ENCODE measurements at regions not wholly inside any gene's neighbourhood (a gene's known extent, or its start where the extent isn't known, plus 50 kb on each side); places are given as distances from the start of the nearest gene placed in this dataset.
A peak's percentile ranks its signal among the peaks of the same experiment; 100 is the strongest.

DNA sequence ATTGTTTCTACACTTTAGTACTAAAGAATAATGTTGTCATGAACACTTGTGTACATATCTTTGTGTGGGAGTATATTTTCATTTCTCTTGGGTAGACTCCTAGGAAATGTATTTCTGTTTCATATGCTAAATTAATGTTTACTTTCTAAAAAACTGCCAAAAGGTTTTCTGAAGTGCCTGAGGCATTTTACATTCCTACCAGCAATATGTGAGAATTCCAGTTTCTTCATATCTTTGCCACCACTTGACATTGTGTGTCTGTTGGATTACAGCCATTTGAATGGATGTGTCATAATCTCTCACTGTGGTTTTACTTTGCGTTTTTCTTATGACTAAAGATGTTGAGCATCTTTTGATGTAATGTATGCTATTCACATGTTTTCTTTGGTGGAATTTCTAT is 428.2 kb upstream of the KCNH7 start:
- peak; percentile 45 for DNase-seq (ENCODE audit: low spot score)

DNA sequence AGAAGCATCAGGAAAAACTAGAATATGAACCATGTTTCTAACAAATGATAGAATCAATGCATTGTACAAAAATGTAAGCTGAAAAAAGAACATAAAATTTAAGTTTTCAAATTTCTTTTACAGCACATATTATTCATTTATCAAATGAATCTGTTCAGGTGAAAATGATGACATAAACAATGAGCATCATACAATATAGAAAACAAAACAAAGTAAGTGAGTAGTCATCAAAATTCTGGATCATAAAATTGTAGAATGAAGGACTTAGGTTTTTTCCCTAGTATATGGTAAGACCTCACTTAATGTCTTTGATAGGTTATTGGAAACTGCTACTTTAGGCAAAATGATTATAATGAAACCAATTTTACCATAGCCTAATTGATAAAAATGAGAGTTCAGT is 427.0 kb upstream of the KCNH7 start:
- no peak for DNase-seq (ENCODE audit: low spot score)

- peak; percentile 9 for DNase-seq (ENCODE audit: low spot score)
Observed at GRCh38 chr2:163264341-163264740, 425.8 kb upstream of the KCNH7 start.

DNA sequence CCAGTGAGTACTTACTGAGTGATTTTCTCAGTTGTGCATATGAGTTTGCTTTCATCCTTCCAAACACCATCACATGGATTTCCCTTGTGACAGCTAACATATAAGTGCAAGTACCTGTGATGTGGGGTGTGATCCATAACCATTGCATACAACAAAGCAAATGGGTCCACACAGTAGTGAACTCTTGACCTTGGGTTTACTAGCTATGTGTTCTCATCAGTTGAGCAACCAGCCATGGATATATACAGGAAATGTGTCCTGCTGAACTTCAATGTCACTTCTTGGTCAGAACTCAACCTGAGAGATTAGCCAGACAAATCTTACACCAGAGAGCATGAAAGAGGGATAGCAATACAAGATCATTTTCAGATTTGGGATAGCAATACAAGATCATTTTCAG is 420.9 kb upstream of the KCNH7 start:
- DNase-seq (ENCODE audit: low spot score), result no peak

GRCh38 chr2:163255086-163255485 is 416.5 kb upstream of the KCNH7 start:
- no peak for DNase-seq (ENCODE audit: low spot score)

GRCh38 chr2:163253621-163254285 is 415.2 kb upstream of the KCNH7 start:
- DNase-seq (ENCODE audit: low spot score), result no peak

- no peak for DNase-seq (ENCODE audit: low spot score)
Observed at GRCh38 chr2:163252199-163252598, 413.6 kb upstream of the KCNH7 start.

DNA sequence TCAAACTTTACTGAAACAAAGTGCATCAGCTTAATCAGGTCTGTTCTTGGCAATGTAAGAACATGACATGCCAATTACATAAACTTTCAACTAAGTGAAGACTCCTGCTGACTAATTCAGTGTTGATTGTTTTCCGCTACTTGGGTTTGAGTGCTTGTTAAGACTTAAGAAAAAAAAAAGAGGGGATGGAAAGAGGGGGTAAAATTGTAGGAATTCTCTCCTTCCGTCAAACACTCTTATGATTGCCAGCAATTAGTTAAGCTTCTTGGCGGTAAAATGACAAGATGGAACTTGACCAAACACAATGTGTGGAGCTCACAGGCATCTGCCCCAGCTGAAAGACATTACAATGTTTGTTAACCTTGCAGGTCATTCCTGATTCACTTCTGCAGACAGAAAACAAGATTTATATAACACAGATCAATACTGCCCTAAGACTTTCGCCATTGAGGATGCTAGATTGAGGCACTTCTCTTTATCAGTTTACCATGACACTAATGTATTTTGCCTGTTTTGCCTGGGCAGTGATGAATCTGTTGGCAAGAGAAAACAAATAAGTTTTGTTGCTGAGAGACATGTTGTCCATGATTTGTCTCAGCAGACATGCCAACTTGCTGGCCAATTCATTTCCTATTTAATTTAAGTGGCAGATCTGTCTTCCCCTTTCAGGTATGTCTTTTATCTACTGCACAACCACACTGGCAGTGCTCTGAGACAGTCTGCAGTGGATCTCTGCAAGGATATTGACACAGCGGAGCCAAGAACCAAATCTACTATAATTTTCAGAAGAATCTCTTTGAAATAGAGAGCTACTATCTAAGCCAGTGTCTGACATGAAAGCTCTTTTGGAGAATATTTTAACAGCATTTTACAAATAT is 410.0 kb upstream of the KCNH7 start:
- no peak for DNase-seq (ENCODE audit: low spot score)

DNA sequence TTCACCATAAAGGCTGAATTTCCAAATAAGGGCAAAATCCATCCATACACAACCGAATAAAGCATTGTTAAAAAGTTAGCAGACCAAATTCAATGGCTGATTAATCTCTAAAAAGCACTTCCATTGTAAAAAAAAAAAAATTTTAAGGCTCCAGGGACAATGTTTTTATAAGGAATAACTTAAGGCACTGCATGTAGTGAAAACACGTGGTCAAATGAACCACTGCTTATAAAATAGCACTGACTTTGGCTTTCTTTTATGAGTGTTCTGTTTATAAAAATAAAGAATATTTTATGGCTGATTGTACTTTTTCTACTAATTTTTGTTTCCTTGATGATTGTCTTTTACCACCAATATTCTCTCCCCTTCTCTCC is 409.3 kb upstream of the KCNH7 start:
- DNase-seq (ENCODE audit: low spot score), result no peak

DNA sequence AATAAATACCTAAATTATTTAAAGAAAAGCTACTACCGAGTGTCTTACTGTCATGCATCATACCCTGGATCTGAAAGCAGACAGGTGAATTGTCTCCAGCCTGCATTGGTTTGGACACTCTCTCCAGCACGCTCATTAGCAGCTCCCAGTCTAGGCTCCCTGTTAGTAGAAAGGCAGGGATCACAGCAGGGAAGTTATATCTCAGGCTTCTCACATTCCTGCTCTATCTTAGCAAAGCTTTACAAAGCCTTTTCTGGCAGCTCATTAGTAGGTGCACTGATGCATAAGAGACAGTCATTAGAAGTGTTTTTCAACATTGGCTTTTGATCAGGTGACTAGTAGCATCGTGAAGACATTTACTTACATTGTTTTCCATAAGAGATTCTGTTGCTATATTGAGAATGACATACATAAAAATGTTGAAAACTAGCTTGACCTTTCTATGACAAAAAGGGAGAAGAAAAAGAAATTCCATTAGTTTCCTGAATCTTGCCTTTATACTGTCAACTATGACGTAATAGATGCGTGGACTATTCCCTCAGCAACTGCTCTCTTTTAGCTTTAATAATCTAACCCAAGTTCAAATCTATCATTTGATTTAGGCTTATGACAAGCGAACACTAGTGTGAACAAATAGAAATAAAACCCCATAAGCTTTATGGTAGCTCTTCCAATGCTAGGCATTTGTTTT is 408.7 kb upstream of the KCNH7 start:
- DNase-seq (ENCODE audit: low spot score), result no peak

GRCh38 chr2:163246135-163246534 is 407.6 kb upstream of the KCNH7 start:
- DNase-seq (ENCODE audit: low spot score), result no peak

DNA sequence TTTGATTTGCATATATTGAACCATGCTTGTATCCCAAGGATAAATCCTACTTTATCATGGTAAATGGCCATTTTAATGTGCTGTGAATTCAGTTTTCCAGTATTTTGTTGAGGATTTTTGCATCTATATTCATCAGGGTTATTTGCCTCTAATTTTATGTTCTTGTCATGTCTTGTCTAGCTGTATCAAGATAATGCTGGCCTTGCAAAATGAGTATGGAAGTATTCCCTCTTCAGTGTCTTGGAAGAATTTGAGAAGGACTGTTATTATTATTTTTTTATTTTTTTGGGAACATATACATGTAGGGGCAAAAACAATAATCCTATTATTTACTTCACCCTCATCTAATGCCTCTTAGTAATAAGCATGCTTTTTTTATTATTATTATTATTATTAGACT is 398.0 kb upstream of the KCNH7 start:
- DNase-seq (ENCODE audit: low spot score), result no peak

- DNase-seq (ENCODE audit: low spot score), result no peak
Observed at GRCh38 chr2:163231666-163232065, 393.1 kb upstream of the KCNH7 start.

- DNase-seq (ENCODE audit: low spot score), result peak; percentile 37
Observed at GRCh38 chr2:163213661-163214081, 375.1 kb upstream of the KCNH7 start.

DNA sequence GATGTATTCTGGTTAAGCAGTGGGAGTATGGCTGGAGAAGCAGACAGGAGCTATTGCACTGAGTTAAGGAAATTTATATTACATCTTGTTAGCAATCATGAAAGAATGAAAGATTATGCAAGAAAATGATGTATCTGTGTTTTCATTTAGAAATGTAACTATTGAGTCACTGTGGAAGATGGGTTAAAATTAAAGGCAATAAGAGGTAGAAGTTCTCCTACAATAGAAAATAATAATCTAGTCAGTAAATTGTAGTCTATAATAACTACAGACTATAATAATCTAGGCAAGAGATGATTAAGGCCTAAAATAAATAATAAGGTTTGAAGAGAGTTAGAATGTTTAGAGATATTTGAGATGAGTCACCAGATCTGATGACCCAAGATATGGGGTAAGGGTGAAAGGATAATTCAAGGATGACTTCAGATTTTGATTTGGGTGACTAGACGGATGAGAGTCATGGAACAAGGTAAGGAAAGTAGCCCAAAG is 371.9 kb upstream of the KCNH7 start:
- peak; percentile 36 for DNase-seq (ENCODE audit: low spot score)

DNA sequence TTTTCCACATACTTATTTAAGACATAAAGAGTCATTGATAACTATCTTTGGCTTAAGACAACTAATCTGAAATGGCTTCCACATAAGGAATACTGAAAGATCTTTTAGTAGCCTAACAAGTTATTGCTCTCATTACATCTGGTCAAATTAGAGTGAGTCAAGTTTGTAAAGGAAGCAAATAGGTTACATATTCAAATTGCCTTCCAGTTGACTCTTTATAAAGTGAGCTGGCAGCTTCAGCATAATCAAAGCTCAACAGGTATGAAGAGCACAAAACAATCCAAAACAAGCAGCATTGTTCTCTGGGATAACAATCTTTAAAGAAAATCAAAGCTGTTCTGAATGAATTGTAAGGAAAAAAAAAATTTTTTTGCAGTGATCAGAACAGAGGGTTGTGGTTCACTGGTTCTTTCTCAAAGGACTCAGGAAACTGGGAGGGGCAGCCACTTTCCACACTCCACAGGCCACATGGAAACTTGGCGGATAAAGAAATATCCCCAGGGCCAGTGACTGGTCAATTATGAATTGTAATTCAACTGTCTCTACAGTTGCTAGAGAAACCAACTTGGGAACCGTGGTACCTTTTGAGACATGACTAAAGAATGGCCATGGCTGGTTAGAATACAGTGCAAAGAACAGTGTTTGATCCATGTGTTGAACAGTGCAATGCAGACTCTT is 369.3 kb upstream of the KCNH7 start:
- peak; percentile 3 for DNase-seq (ENCODE audit: low spot score)

DNA sequence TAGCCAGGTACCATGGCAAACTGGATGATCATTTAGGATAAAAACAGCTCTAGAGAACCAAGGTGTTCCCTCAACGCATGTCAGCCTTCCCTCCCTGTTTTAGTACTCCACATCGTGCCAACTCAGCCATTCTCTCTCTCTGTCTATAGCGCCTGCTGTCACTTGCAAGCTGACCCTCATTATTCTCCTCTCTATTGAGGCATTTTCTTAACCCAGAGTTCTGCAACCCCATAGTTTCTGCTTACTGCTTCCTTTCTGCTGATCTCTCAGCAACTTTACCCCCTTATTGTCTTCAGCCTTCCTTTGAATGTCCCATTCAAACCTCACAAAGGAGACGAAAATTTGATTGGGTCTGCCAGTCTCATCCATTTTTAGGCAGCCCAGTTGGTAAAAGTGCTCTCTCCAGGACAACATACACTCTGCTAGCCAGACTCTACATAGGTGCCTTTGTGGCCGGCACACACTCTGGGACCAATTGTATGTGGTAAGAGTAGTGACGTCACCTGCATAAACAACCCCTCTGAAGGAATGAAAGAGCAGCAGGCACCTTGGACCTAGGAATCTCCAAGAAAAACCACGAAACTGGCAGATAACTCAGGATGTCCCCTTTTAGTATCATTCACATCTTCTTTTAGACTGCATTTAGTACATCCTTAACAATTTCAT is 367.2 kb upstream of the KCNH7 start:
- DNase-seq (ENCODE audit: low spot score), result no peak

GRCh38 chr2:163200741-163201140 is 362.2 kb upstream of the KCNH7 start:
- peak; percentile 5 for DNase-seq (ENCODE audit: low spot score)

DNA sequence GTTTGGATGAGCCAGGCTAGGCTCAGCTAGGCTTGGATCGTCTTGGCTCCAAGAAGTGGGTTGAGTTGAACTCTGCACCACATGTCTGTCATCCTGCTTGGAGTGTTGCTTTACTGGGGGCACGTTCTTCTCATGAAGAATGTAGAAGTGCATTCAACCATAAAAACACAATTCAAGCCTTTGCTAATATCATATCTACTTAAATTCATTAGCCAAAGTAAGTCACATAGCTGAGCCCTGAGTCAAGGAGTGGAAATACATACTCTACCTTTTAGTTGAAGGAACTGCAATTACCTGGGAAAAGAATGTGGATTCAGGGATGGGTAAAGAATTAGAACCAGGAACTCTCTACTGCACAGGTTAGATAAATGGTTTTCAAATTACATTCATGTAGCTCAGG is 360.4 kb upstream of the KCNH7 start:
- no peak for DNase-seq (ENCODE audit: low spot score)

DNA sequence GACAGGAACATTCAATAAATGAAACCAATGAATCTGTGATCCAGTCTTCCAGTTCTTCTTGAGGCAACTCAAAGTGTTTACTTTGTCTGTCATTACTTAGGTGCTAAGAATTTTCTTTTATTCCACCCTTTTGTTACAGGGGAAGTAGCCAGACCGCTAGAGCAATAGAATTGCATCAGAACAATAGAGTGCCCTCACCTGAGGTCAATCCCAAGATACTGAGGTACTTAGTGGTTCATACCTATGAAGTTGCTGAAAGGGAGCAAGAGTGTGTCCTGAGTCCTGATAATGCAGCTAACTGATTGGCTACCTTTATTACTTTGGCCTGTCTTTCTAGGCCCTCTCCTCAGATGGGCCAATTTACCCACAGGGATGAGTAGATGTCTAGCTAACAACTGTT is 359.4 kb upstream of the KCNH7 start:
- DNase-seq (ENCODE audit: low spot score), result no peak

DNA sequence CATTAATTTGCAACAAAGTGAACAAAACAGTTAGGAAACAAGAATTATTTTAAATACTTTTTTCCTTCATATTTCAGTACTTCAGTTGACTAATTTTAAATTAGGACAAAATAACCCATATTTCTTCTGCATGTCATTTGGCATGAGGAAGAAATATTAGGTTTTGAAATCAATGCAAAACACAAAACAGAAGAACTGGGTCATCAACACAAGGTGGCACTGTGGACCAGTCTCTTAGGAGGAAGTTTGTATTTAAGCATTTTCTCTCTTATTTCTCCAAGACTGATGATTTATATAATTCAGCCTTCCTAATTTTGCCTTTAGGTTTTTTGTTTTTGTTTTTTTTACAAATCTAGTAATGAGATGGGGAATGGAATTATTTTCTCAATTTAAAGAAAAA is 352.8 kb upstream of the KCNH7 start:
- DNase-seq (ENCODE audit: low spot score), result peak; percentile 47
